K562 (cell line): ENCODE measurements at regions not wholly inside any gene's neighbourhood (a gene's known extent, or its start where the extent isn't known, plus 50 kb on each side); places are given as distances from the start of the nearest gene placed in this dataset.

Source experiments
- ATAC-seq: fragments of 200-7000 bp; cut with Tn5 transposase; 3 replicates; pipeline ENCODE4 v1.9.1; 2020; ENCODE audit warnings: moderate library complexity
- BruUV-seq: library from RNA; stranded (reverse); fragments of 400-500 nt; replicated peaks from 2 replicates; lab custom pipeline; 2021; lab: Mats Ljungman, UMichigan
- CTCF ChIA-PET: fragments of 300-600 bp; formaldehyde crosslinking; extraction: SDS; loops from one replicate; lab custom pipeline; 2021; ENCODE audit warnings: low intra/inter-chr PET ratio; lab: Yijun Ruan, JAX
- POLR2A ChIA-PET: fragments of 300-600, 350-650 bp; sonication (Branson Sonifier 250); formaldehyde crosslinking; extraction: SDS; loops from one replicate; lab custom pipeline; 2021; ENCODE audit warnings: antibody characterized with exemption, inconsistent platforms; lab: Yijun Ruan, JAX
- DNase-seq, 4 experiments: peaks; one replicate each; pipeline versions ENCODE4 v3.0.0 to v3.0.0-alpha.2; 2011 to 2018; ENCODE audit warnings: low spot score in 3 of 4, mixed read lengths in 3 of 4; ENCODE audit errors: extremely low read depth in 1 of 4
- FAIRE-seq: peaks from 2 replicates; lab custom pipeline; 2011; peaks lifted over from hg19 to GRCh38; lab: Jason Lieb, UNC
- H2AFZ ChIP-seq: 2 replicates; pipeline ENCODE4 v1.6.0; 2011; ENCODE audit warnings: low read depth, low read length, control low read depth, inconsistent platforms
- H3K27ac ChIP-seq: fragments of 200-600 bp; 3 replicates; pipeline ENCODE4 v1.8.0; 2011; ENCODE audit warnings: low read depth, mild to moderate bottlenecking, control low read depth, inconsistent platforms, low read length, moderate library complexity, mixed read lengths; ENCODE audit errors: extremely low read depth
- H3K27me3 ChIP-seq, 2 experiments: fragments of 300-600 bp in 1 of 2; 2 replicates in 1 of 2; 3 replicates in 1 of 2; pipeline versions ENCODE4 v1.6.0 to v1.8.0; 2011; ENCODE audit warnings: inconsistent platforms in 2 of 2, low read length in 2 of 2, mild to moderate bottlenecking in 1 of 2, mixed read lengths in 1 of 2, moderate library complexity in 1 of 2; ENCODE audit not compliant: control insufficient read depth in 2 of 2, insufficient read depth in 2 of 2
- H3K36me3 ChIP-seq: fragments of 300-600 bp; 3 replicates; pipeline ENCODE4 v1.8.0; 2011; ENCODE audit warnings: mild to moderate bottlenecking, low read length, inconsistent platforms; ENCODE audit not compliant: control insufficient read depth, insufficient read depth
- H3K4me1 ChIP-seq, 2 experiments: fragments of 200-600 bp in 1 of 2; replicated peaks in 1 of 2; 2 replicates in 1 of 2; 3 replicates in 1 of 2; pipeline versions ENCODE4 v1.5.1 to v1.8.0; 2011; ENCODE audit warnings: inconsistent platforms in 2 of 2, low read length in 2 of 2, mild to moderate bottlenecking in 1 of 2, mixed read lengths in 1 of 2, moderate library complexity in 1 of 2; ENCODE audit not compliant: control insufficient read depth in 2 of 2, insufficient read depth in 2 of 2
- H3K4me2 ChIP-seq: 2 replicates; pipeline ENCODE4 v1.6.1; 2011; ENCODE audit warnings: low read length, control low read depth, inconsistent platforms, mixed read lengths; ENCODE audit not compliant: insufficient read depth
- H3K4me3 ChIP-seq: fragments of 200-600 bp; sonication (generic), shearing (Covaris generic); 2 replicates; pipeline ENCODE4 v1.5.1; 2016; ENCODE audit warnings: control low read depth, inconsistent platforms
- H3K79me2 ChIP-seq: fragments of 200-600 bp; 3 replicates; pipeline ENCODE4 v1.8.0; 2011; ENCODE audit warnings: low read length, inconsistent platforms; ENCODE audit not compliant: control insufficient read depth, insufficient read depth
- H3K9ac ChIP-seq, 2 experiments: 2 replicates each; pipeline versions ENCODE4 v1.6.0 to v1.6.1; 2011; ENCODE audit warnings: low read depth in 2 of 2, low read length in 2 of 2, control low read depth in 1 of 2, inconsistent platforms in 1 of 2, mild to moderate bottlenecking in 1 of 2, mixed read lengths in 1 of 2; ENCODE audit not compliant: insufficient read depth in 1 of 2
- H3K9me1 ChIP-seq: one replicate; pipeline ENCODE4 v1.6.0; 2011; ENCODE audit warnings: inconsistent platforms, mild to moderate bottlenecking, low read length, moderate library complexity; ENCODE audit not compliant: control insufficient read depth, insufficient read depth
- H3K9me3 ChIP-seq: replicated peaks from 2 replicates; pipeline ENCODE4 v1.5.1; 2011; ENCODE audit warnings: low read depth, low read length, inconsistent platforms; ENCODE audit not compliant: control insufficient read depth, insufficient read depth
- H4K20me1 ChIP-seq: replicated peaks from 2 replicates; pipeline ENCODE4 v1.6.1; 2011; ENCODE audit warnings: low read length, inconsistent platforms, mixed read lengths; ENCODE audit not compliant: control insufficient read depth, insufficient read depth
- BACH1 ChIP-seq: fragments of 200-800 bp; sonication (Bioruptor generic); IDR thresholded peaks from 2 replicates; pipeline ENCODE4 v1.6.1; 2016; ENCODE audit warnings: missing genetic modification characterization, missing compliant biosample characterization
- CBX1 ChIP-seq: sonication (generic); IDR thresholded peaks from 2 replicates; pipeline ENCODE4 v1.6.1; 2016; ENCODE audit warnings: antibody characterized with exemption, low read depth, mild to moderate bottlenecking
- E2F4 ChIP-seq: sonication (generic); formaldehyde crosslinking; IDR thresholded peaks from 2 replicates; pipeline ENCODE4 v1.8.0; 2022; ENCODE audit warnings: mild to moderate bottlenecking, low read depth, missing genetic modification reagents
- FOXM1 ChIP-seq, 2 experiments: fragments of 450-650 bp in 1 of 2; sonication (generic) in 1 of 2; formaldehyde crosslinking in 1 of 2; IDR thresholded peaks; 2 replicates each; pipeline versions ENCODE4 v1.6.1 to v1.9.0; 2017 to 2022; ENCODE audit warnings: low read depth in 2 of 2, mild to moderate bottlenecking in 2 of 2, missing genetic modification reagents in 1 of 2, moderate library complexity in 1 of 2
- HDAC8 ChIP-seq: fragments of 450-650 bp; IDR thresholded peaks from 2 replicates; pipeline ENCODE4 v1.6.1; 2016; ENCODE audit warnings: mild to moderate bottlenecking, missing genetic modification characterization, moderate library complexity, missing compliant biosample characterization
- HOXB6 ChIP-seq: fragments of 250-450 bp; sonication (Bioruptor Pico); IDR thresholded peaks from 2 replicates; pipeline ENCODE4 v1.5.1; 2022; ENCODE audit warnings: mild to moderate bottlenecking, borderline replicate concordance
- KLF13 ChIP-seq: fragments of 450-650 bp; IDR thresholded peaks from 2 replicates; pipeline ENCODE4 v1.6.1; 2016; ENCODE audit warnings: missing genetic modification characterization, low read depth, mild to moderate bottlenecking, missing compliant biosample characterization, moderate library complexity, borderline replicate concordance
- MTA3 ChIP-seq: fragments of 450-650 bp; formaldehyde crosslinking; IDR thresholded peaks from 2 replicates; pipeline ENCODE4 v1.6.1; 2017; ENCODE audit warnings: mild to moderate bottlenecking, borderline replicate concordance
- NFXL1 ChIP-seq: fragments of 450-650 bp; formaldehyde crosslinking; IDR thresholded peaks from 2 replicates; pipeline ENCODE4 v1.4.0; 2021; ENCODE audit warnings: mild to moderate bottlenecking
- SP2 ChIP-seq: IDR thresholded peaks from 2 replicates; pipeline ENCODE4 v1.6.1; 2011; ENCODE audit warnings: mild to moderate bottlenecking, low read depth, low read length, moderate library complexity; ENCODE audit not compliant: poor library complexity, severe bottlenecking; ENCODE audit errors: extremely low read depth
- ZNF12 ChIP-seq: sonication (generic); formaldehyde crosslinking; IDR thresholded peaks from 2 replicates; pipeline ENCODE4 v1.4.0; 2020; ENCODE audit warnings: mild to moderate bottlenecking, missing genetic modification reagents
- ZNF224 ChIP-seq: sonication (generic); formaldehyde crosslinking; IDR thresholded peaks from 2 replicates; pipeline ENCODE4 v1.8.0; 2022; ENCODE audit warnings: mild to moderate bottlenecking, missing genetic modification reagents
- ZNF324 ChIP-seq: fragments of 250-450 bp; sonication (Bioruptor Pico); IDR thresholded peaks from 2 replicates; pipeline ENCODE4 v1.4.0; 2020; ENCODE audit warnings: mild to moderate bottlenecking
- ZNF41 ChIP-seq: fragments of 250-450 bp; sonication (Bioruptor Pico); conservative IDR thresholded peaks from 2 replicates; pipeline ENCODE4 v1.4.0; 2020; ENCODE audit warnings: mild to moderate bottlenecking
- WGBS: fragments of 100-300 bp; shearing (Covaris generic); methylation state at CpG from one replicate; pipeline ENCODE4 v1.1.6; 2016; ENCODE audit warnings: low coverage, mixed read lengths; ENCODE audit not compliant: insufficient coverage; ENCODE audit errors: missing lambda C conversion rate; 5-methylcytosine and 5-hydroxymethylcytosine counted together
- in situ Hi-C: fragments of 300-500 bp; cut with MboI; formaldehyde crosslinking; loops from 4 replicates; pipeline ENCODE4 v1.15.0; 2018; ENCODE audit warnings: inconsistent platforms, mixed read lengths
- intact Hi-C: fragments of 100-400 bp; cut with micrococcal nuclease; formaldehyde crosslinking; loops from 2 replicates; pipeline ENCODE4 v1.14.2; 2022

- H3K9me3 ChIP-seq, result no peaks in the 10 kb centered on the region
- no peak for DNase-seq
- CTCF ChIA-PET, result no interaction called here
- no peaks in the 10 kb centered on the region for H3K27me3 ChIP-seq
- no peak overlapping the region for H3K9ac ChIP-seq
- no peak overlapping the region for H2AFZ ChIP-seq
- H4K20me1 ChIP-seq, result no peaks in the 10 kb centered on the region
- no peaks in the 10 kb centered on the region for H3K4me1 ChIP-seq
- H3K36me3 ChIP-seq, result no peaks in the 10 kb centered on the region
- TF ChIP-seq ZNF41 (CRISPR knock-in tag), result no peak
- TF ChIP-seq BACH1 (tag), result no peak
- TF ChIP-seq ZNF12, result no peak
- TF ChIP-seq ZNF324 (CRISPR knock-in tag), result no peak
- TF ChIP-seq MTA3, result no peak
- no peak for TF ChIP-seq ZNF224 (CRISPR knock-in tag)
- no peak for TF ChIP-seq HDAC8
- no peak for TF ChIP-seq CBX1
- TF ChIP-seq E2F4 (CRISPR knock-in tag), result no peak
- no peak for TF ChIP-seq KLF13
- no peak for TF ChIP-seq FOXM1 (IDR thresholded peaks at IDR 0.05; ENCODE audit: low read depth)
- TF ChIP-seq FOXM1 (CRISPR knock-in tag; IDR thresholded peaks at IDR 0.05; ENCODE audit: low read depth), result no peak
- TF ChIP-seq NFXL1 (CRISPR knock-in tag), result no peak
- no peak for TF ChIP-seq SP2
- no peak for TF ChIP-seq HOXB6 (CRISPR knock-in tag)
- no peak overlapping the region for H3K4me2 ChIP-seq
- no TSS peak for BruUV-seq
- H3K9me1 ChIP-seq, result no peaks in the 10 kb centered on the region
- WGBS, result 4% methylated on average over 5 of the region's 8 CpGs
- H3K27ac ChIP-seq, result no peak overlapping the region
- H3K4me3 ChIP-seq, result no peak overlapping the region
- H3K79me2 ChIP-seq, result no peaks in the 10 kb centered on the region
- in situ Hi-C loops, result no loop called here
- POLR2A ChIA-PET, result no interaction called here
- no peak for FAIRE-seq
- intact Hi-C loops, result no loop called here
- no peak for ATAC-seq
Measured at GRCh38 chr18:77632758-77633157, 383.1 kb downstream of the GALR1 start.
